H1 (cell line): ENCODE measurements at regions not wholly inside any gene's neighbourhood (a gene's known extent, or its start where the extent isn't known, plus 50 kb on each side); places are given as distances from the start of the nearest gene placed in this dataset.

Experiments
- CTCF ChIA-PET: fragments of 300-600 bp; sonication (Branson Sonifier 250); formaldehyde crosslinking; loops from one replicate; lab custom pipeline; 2021; ENCODE audit not compliant: partially characterized antibody; lab: Charles Lee
- POLR2A ChIA-PET: fragments of 300-600 bp; sonication (Branson Sonifier 250); formaldehyde crosslinking; loops from one replicate; lab custom pipeline; 2021; ENCODE audit warnings: inconsistent platforms; ENCODE audit not compliant: partially characterized antibody; lab: Charles Lee
- DNase-seq, 2 experiments: peaks; one replicate each; pipeline versions ENCODE4 v3.0.0 to v3.0.0-alpha.2; 2010 to 2022; ENCODE audit warnings: low spot score in 2 of 2, low read depth in 1 of 2, mixed read lengths in 1 of 2
- FAIRE-seq: peaks from 2 replicates; lab custom pipeline; 2011; peaks lifted over from hg19 to GRCh38; lab: Jason Lieb, UNC
- H2AFZ ChIP-seq: 2 replicates; pipeline ENCODE4 v1.8.1; 2012; ENCODE audit warnings: low read length, inconsistent platforms
- H2AK5ac ChIP-seq: 2 replicates; pipeline ENCODE4 v1.6.1; 2013; ENCODE audit warnings: low read depth, low read length
- H2BK120ac ChIP-seq: replicated peaks from 2 replicates; pipeline ENCODE3; 2013; ENCODE audit warnings: low read depth, low read length, inconsistent platforms
- H2BK12ac ChIP-seq: 2 replicates; pipeline ENCODE4 v1.6.1; 2013; ENCODE audit warnings: low read depth, low read length
- H2BK15ac ChIP-seq: 2 replicates; pipeline ENCODE4 v1.6.1; 2013; ENCODE audit warnings: low read length
- H2BK20ac ChIP-seq: 2 replicates; pipeline ENCODE4 v1.6.1; 2013; ENCODE audit warnings: low read length
- H2BK5ac ChIP-seq: 2 replicates; pipeline ENCODE4 v1.6.1; 2013; ENCODE audit warnings: low read depth, low read length
- H3K14ac ChIP-seq: 2 replicates; pipeline ENCODE4 v1.6.1; 2013; ENCODE audit warnings: inconsistent platforms; ENCODE audit not compliant: insufficient read length
- H3K18ac ChIP-seq: 2 replicates; pipeline ENCODE4 v1.6.1; 2013; ENCODE audit warnings: low read length; ENCODE audit errors: extremely low read depth
- H3K23ac ChIP-seq: 2 replicates; pipeline ENCODE4 v1.6.1; 2013; ENCODE audit warnings: inconsistent platforms; ENCODE audit not compliant: insufficient read length
- H3K23me2 ChIP-seq: 2 replicates; pipeline ENCODE4 v1.6.1; 2013; ENCODE audit warnings: low read depth, low read length
- H3K27ac ChIP-seq: 2 replicates; pipeline ENCODE4 v1.6.1; 2011; ENCODE audit warnings: low read depth, low read length, inconsistent platforms
- H3K27me3 ChIP-seq, 4 experiments: replicated peaks in 1 of 4; 1 replicate in 1 of 4; 2 replicates in 3 of 4; pipeline versions ENCODE4 v1.6.1 to v1.8.1; 2011 to 2013; ENCODE audit warnings: low read length in 3 of 4, mild to moderate bottlenecking in 3 of 4, inconsistent platforms in 2 of 4, mixed read lengths in 2 of 4, moderate library complexity in 1 of 4; ENCODE audit not compliant: control insufficient read depth in 3 of 4, insufficient read depth in 3 of 4; ENCODE audit errors: extremely low read depth in 1 of 4
- H3K36me3 ChIP-seq, 4 experiments: 2 replicates each; pipeline versions ENCODE4 v1.6.1 to v1.8.1; 2011 to 2013; ENCODE audit warnings: mild to moderate bottlenecking in 4 of 4, low read length in 3 of 4, moderate library complexity in 2 of 4, control low read depth in 1 of 4, inconsistent platforms in 1 of 4; ENCODE audit not compliant: insufficient read depth in 4 of 4, control insufficient read depth in 2 of 4
- H3K4ac ChIP-seq: replicated peaks from 2 replicates; pipeline ENCODE3; 2013; ENCODE audit warnings: low read length, low read depth, mixed read lengths, inconsistent platforms; ENCODE audit not compliant: insufficient read length
- H3K4me1 ChIP-seq, 4 experiments: replicated peaks in 1 of 4; 1 replicate in 1 of 4; 2 replicates in 3 of 4; pipeline versions ENCODE4 v1.6.1 to v1.8.1; 2011 to 2013; ENCODE audit warnings: low read length in 3 of 4, inconsistent platforms in 2 of 4, mixed read lengths in 1 of 4; ENCODE audit not compliant: insufficient read depth in 4 of 4, control insufficient read depth in 3 of 4
- H3K4me2 ChIP-seq, 2 experiments: 2 replicates each; pipeline versions ENCODE4 v1.6.1 to v1.8.1; 2011 to 2013; ENCODE audit warnings: low read depth in 2 of 2, low read length in 2 of 2, control low read depth in 1 of 2, inconsistent platforms in 1 of 2, mild to moderate bottlenecking in 1 of 2; ENCODE audit not compliant: insufficient read depth in 1 of 2
- H3K4me3 ChIP-seq, 4 experiments: fragments of 200-600, 300-600 bp in 1 of 4; sonication (generic), shearing (Covaris generic), sonication (Bioruptor Twin) in 1 of 4; 2 replicates each; pipeline versions ENCODE4 v1.5.1 to v1.8.1; 2011 to 2016; ENCODE audit warnings: low read length in 4 of 4, low read depth in 3 of 4, control low read depth in 2 of 4, inconsistent platforms in 2 of 4, mild to moderate bottlenecking in 2 of 4, mixed read lengths in 1 of 4, moderate library complexity in 1 of 4; ENCODE audit not compliant: insufficient read depth in 2 of 4; ENCODE audit errors: extremely low read depth in 1 of 4
- H3K56ac ChIP-seq: replicated peaks from 2 replicates; pipeline ENCODE3; 2013; ENCODE audit warnings: low read depth, mild to moderate bottlenecking, mixed read lengths, low read length, inconsistent platforms; ENCODE audit not compliant: insufficient read length
- H3K79me1 ChIP-seq: 2 replicates; pipeline ENCODE4 v1.6.1; 2013; ENCODE audit warnings: low read depth, low read length, control low read depth
- H3K79me2 ChIP-seq, 2 experiments: 2 replicates each; pipeline versions ENCODE4 v1.6.1 to v1.8.1; 2012 to 2013; ENCODE audit warnings: low read length in 2 of 2, mild to moderate bottlenecking in 2 of 2, inconsistent platforms in 1 of 2; ENCODE audit not compliant: insufficient read depth in 2 of 2, control insufficient read depth in 1 of 2
- H3K9ac ChIP-seq, 4 experiments: replicated peaks in 1 of 4; 1 replicate in 1 of 4; 2 replicates in 3 of 4; pipeline versions ENCODE4 v1.6.1 to v1.8.1; 2011 to 2013; ENCODE audit warnings: low read depth in 3 of 4, low read length in 3 of 4, control low read depth in 2 of 4, mild to moderate bottlenecking in 2 of 4, moderate library complexity in 2 of 4, inconsistent platforms in 1 of 4; ENCODE audit errors: extremely low read depth in 1 of 4
- H3K9me3 ChIP-seq, 2 experiments: 2 replicates each; pipeline versions ENCODE4 v1.6.1 to v1.8.1; 2012 to 2013; ENCODE audit warnings: mild to moderate bottlenecking in 2 of 2, moderate library complexity in 2 of 2, control low read depth in 1 of 2, inconsistent platforms in 1 of 2, low read depth in 1 of 2, low read length in 1 of 2, mixed read lengths in 1 of 2; ENCODE audit not compliant: insufficient read depth in 2 of 2
- H4K20me1 ChIP-seq, 2 experiments: replicated peaks in 1 of 2; 2 replicates each; pipeline versions ENCODE3 to v1.8.1; 2011 to 2013; ENCODE audit warnings: inconsistent platforms in 2 of 2, low read length in 2 of 2, mild to moderate bottlenecking in 1 of 2; ENCODE audit not compliant: insufficient read depth in 2 of 2, control insufficient read depth in 1 of 2
- H4K5ac ChIP-seq: 2 replicates; pipeline ENCODE4 v1.6.1; 2013; ENCODE audit warnings: low read length, low read depth, mixed read lengths, inconsistent platforms; ENCODE audit not compliant: insufficient read length
- H4K8ac ChIP-seq: 2 replicates; pipeline ENCODE4 v1.8.0; 2013; ENCODE audit warnings: mild to moderate bottlenecking, moderate library complexity, low read length, inconsistent platforms; ENCODE audit not compliant: insufficient read depth; ENCODE audit errors: extremely low read depth
- H4K91ac ChIP-seq: replicated peaks from 2 replicates; pipeline ENCODE3; 2013; ENCODE audit warnings: low read length, mixed read lengths, inconsistent platforms; ENCODE audit not compliant: insufficient read length
- ATF2 ChIP-seq: IDR thresholded peaks from 2 replicates; pipeline ENCODE4 v1.6.1; 2012; ENCODE audit warnings: low read length, inconsistent platforms
- BACH1 ChIP-seq: IDR thresholded peaks from 2 replicates; pipeline ENCODE4 v1.6.1; 2012; ENCODE audit warnings: low read length, improper control_type of control experiment
- BRCA1 ChIP-seq: IDR thresholded peaks from 2 replicates; pipeline ENCODE4 v1.6.1; 2012; ENCODE audit warnings: low read depth, low read length, improper control_type of control experiment
- CBX5 ChIP-seq: fragments of 300-800, 300-1000 bp; sonication (generic); IDR thresholded peaks from 2 replicates; pipeline ENCODE4 v1.7.1; 2016; ENCODE audit warnings: antibody characterized with exemption, low read length, low read depth
- E2F6 ChIP-seq: IDR thresholded peaks from 2 replicates; pipeline ENCODE4 v1.6.1; 2012; ENCODE audit warnings: inconsistent platforms
- GTF2F1 ChIP-seq: IDR thresholded peaks from 2 replicates; pipeline ENCODE4 v1.6.1; 2012; ENCODE audit warnings: low read depth, low read length, improper control_type of control experiment, borderline replicate concordance
- JUN ChIP-seq: IDR thresholded peaks from 2 replicates; pipeline ENCODE4 v1.6.1; 2011; ENCODE audit warnings: low read depth, mild to moderate bottlenecking, improper control_type of control experiment, low read length
- JUND ChIP-seq: IDR thresholded peaks from 2 replicates; pipeline ENCODE4 v1.6.1; 2011; ENCODE audit warnings: mild to moderate bottlenecking, improper control_type of control experiment, low read length
- POLR2A ChIP-seq, 2 experiments: IDR thresholded peaks; 1 replicate in 1 of 2; 2 replicates in 1 of 2; pipeline ENCODE4 v1.6.1; 2011; ENCODE audit warnings: low read depth in 2 of 2, low read length in 2 of 2, mild to moderate bottlenecking in 2 of 2; ENCODE audit errors: control extremely low read depth in 1 of 2
- RFX5 ChIP-seq: IDR thresholded peaks from 2 replicates; pipeline ENCODE4 v1.6.1; 2011; ENCODE audit warnings: low read depth, low read length, improper control_type of control experiment, borderline replicate concordance
- SAP30 ChIP-seq: fragments of 300-600 bp; sonication (generic); IDR thresholded peaks from 2 replicates; pipeline ENCODE4 v1.7.1; 2012; ENCODE audit warnings: low read length, moderate library complexity, mild to moderate bottlenecking, inconsistent platforms; ENCODE audit not compliant: insufficient read depth, insufficient replicate concordance
- WGBS, 2 experiments: shearing (Covaris generic) in 1 of 2; methylation state at CpG; one replicate each; pipeline versions ENCODE4 v1.1.6 to v1.1.7; 2013 to 2015; ENCODE audit warnings: low lambda C conversion rate in 2 of 2, mixed read lengths in 2 of 2, inconsistent platforms in 1 of 2, low coverage in 1 of 2, missing lambda C conversion rate in 1 of 2; ENCODE audit not compliant: insufficient replicate concordance in 2 of 2, insufficient coverage in 1 of 2, insufficient read length in 1 of 2; ENCODE audit errors: extremely low coverage in 1 of 2, missing lambda C conversion rate in 1 of 2; 5-methylcytosine and 5-hydroxymethylcytosine counted together

GRCh38 chr7:11237742-11238141, 264.1 kb downstream of the PHF14 start:
- Histone ChIP-seq H3K27ac (no peak overlapping the region), H2BK15ac (no peak overlapping the region), H3K14ac (no peak overlapping the region), H4K8ac (no peak overlapping the region), H3K56ac (no peak overlapping the region), H3K9ac (no peak overlapping the region; a peak in 1 of 7 replicates), H3K4me3 (peak overlapping the region in 1 of 4 experiments; percentile 16; a peak in 3 of 8 replicates), H3K79me2 (no peaks in the 10 kb centered on the region), H2AK5ac (no peak overlapping the region), H4K91ac (no peak overlapping the region), H4K20me1 (no peaks in the 10 kb centered on the region), H3K9me3 (no peaks in the 10 kb centered on the region), H2BK5ac (no peak overlapping the region), H3K4ac (no peak overlapping the region), H3K23ac (no peak overlapping the region), H2BK20ac (no peak overlapping the region), H3K4me1 (peaks cover 2 to 10% (median 4%) of the 10 kb centered on the region in 4 experiments; a peak in 4 of 7 replicates), H3K23me2 (no peaks in the 10 kb centered on the region), H3K36me3 (no peaks in the 10 kb centered on the region), H4K5ac (no peak overlapping the region), H3K79me1 (no peaks in the 10 kb centered on the region), H2AFZ (peak overlapping the region; percentile 71; the same call in 1 of the 2 replicates), H2BK12ac (no peak overlapping the region), H3K4me2 (peak overlapping the region; percentile 15 to 55; a peak in 2 of 4 replicates), H3K18ac (no peak overlapping the region), H2BK120ac (no peak overlapping the region), H3K27me3 (no peaks in the 10 kb centered on the region)
- ChIA-PET POLR2A (no interaction called here), CTCF (interaction anchor here (1.7 kb wide), 1 partner anchor 10 kb away, joined by 5 read pairs; no protein-coding TSS in a partner anchor)
- WGBS, 2 experiments = 74% methylated on average over 7 of the region's 7 CpGs; no CpG with 5 or more reads in 1 of the 2 experiments
- no peak for DNase-seq
- no peak for FAIRE-seq
- no peak for TF ChIP-seq CBX5
- no peak for TF ChIP-seq POLR2A (IDR thresholded peaks at IDR 0.05; ENCODE audit: control extremely low read depth in 1 of 2, low read depth in 2 of 2, low read length in 2 of 2)
- no peak for TF ChIP-seq JUND
- no peak for TF ChIP-seq ATF2
- TF ChIP-seq BRCA1 = no peak
- no peak for TF ChIP-seq RFX5
- no peak for TF ChIP-seq E2F6
- no peak for TF ChIP-seq BACH1
- TF ChIP-seq GTF2F1 = no peak
- no peak for TF ChIP-seq SAP30
- TF ChIP-seq JUN = no peak
